ENCODE measurements at regions not wholly inside any gene's neighbourhood (a gene's known extent, or its start where the extent isn't known, plus 50 kb on each side); places are given as distances from the start of the nearest gene placed in this dataset.

- no peak for TF ChIP-seq CTCF (IDR thresholded peaks at IDR 0.05)
- TF ChIP-seq POLR2A (IDR thresholded peaks at IDR 0.05), result no peak
Measured at GRCh38 chr10:43710772-43711471, 62.2 kb upstream of the ZNF32 start.
